HCT116 (cell line): ENCODE measurements at regions not wholly inside any gene's neighbourhood (a gene's known extent, or its start where the extent isn't known, plus 50 kb on each side); places are given as distances from the start of the nearest gene placed in this dataset.

ENCODE experiments used
- ATAC-seq: fragments of 200-7000 bp; cut with Tn5 transposase; 2 replicates; pipeline ENCODE4 v1.9.1; 2020; ENCODE audit warnings: mild to moderate bottlenecking, moderate library complexity
- BruUV-seq: library from RNA; stranded (reverse); fragments of 400-500 nt; replicated peaks from 2 replicates; lab custom pipeline; 2021; lab: Mats Ljungman, UMichigan
- CTCF ChIA-PET: fragments of 300-600 bp; sonication (Branson Sonifier 250); formaldehyde crosslinking; loops from one replicate; lab custom pipeline; 2021; ENCODE audit warnings: antibody characterized with exemption; lab: Charles Lee
- POLR2A ChIA-PET: fragments of 300-600, 350-600 bp; sonication (Branson Sonifier 250); formaldehyde crosslinking; loops from one replicate; lab custom pipeline; 2021; ENCODE audit warnings: antibody characterized with exemption; lab: Charles Lee
- RAD21 ChIA-PET, 2 experiments: fragments of 300-600 bp; sonication (Branson Sonifier 250); formaldehyde crosslinking; loops; one replicate each; lab custom pipeline; 2023; ENCODE audit warnings: low total read pairs in 2 of 2; ENCODE audit not compliant: uncharacterized antibody in 2 of 2, unreplicated experiment in 2 of 2, low non-redundant PET in 1 of 2; lab: Charles Lee
- DNase-seq: peaks from one replicate; pipeline ENCODE4 v3.0.0-alpha.2; 2010; ENCODE audit warnings: low read depth, low spot score
- H2AFZ ChIP-seq: fragments of 200-600 bp; shearing (Covaris generic), sonication (generic); 2 replicates; pipeline ENCODE4 v1.6.1; 2017; ENCODE audit warnings: low read depth, mixed run types, mixed read lengths, antibody characterized with exemption, low read length; ENCODE audit not compliant: poor library complexity, severe bottlenecking
- H3K27ac ChIP-seq: 2 replicates; pipeline ENCODE4 v1.5.1; 2012; ENCODE audit warnings: low read depth, low read length
- H3K27me3 ChIP-seq: fragments of 200-600 bp; sonication (generic); 2 replicates; pipeline ENCODE4 v1.6.1; 2016; ENCODE audit warnings: mixed run types, low read length, mixed read lengths; ENCODE audit not compliant: insufficient read depth
- H3K36me3 ChIP-seq, 2 experiments: fragments of 200-500 bp in 1 of 2; fragments of 200-600 bp in 1 of 2; sonication (Bioruptor generic) in 1 of 2; sonication (generic) in 1 of 2; 2 replicates each; pipeline versions ENCODE4 v1.5.1 to v1.6.1; 2014 to 2016; ENCODE audit warnings: low read length in 2 of 2, inconsistent platforms in 1 of 2, mixed read lengths in 1 of 2, mixed run types in 1 of 2; ENCODE audit not compliant: insufficient read depth in 2 of 2, control insufficient read depth in 1 of 2
- H3K4me1 ChIP-seq, 2 experiments: fragments of 200-600 bp in 1 of 2; sonication (generic) in 1 of 2; 2 replicates each; pipeline versions ENCODE4 v1.5.1 to v1.6.1; 2012 to 2017; ENCODE audit warnings: low read length in 2 of 2, inconsistent platforms in 1 of 2, mild to moderate bottlenecking in 1 of 2, mixed read lengths in 1 of 2, mixed run types in 1 of 2, moderate library complexity in 1 of 2; ENCODE audit not compliant: insufficient read depth in 2 of 2, control insufficient read depth in 1 of 2
- H3K4me2 ChIP-seq: fragments of 200-600 bp; sonication (generic); 2 replicates; pipeline ENCODE4 v1.6.1; 2017; ENCODE audit warnings: mixed run types, low read length, mixed read lengths
- H3K4me3 ChIP-seq, 2 experiments: fragments of 200-600 bp in 1 of 2; sonication (generic) in 1 of 2; replicated peaks in 1 of 2; 2 replicates each; pipeline ENCODE4 v1.5.1; 2011 to 2016; ENCODE audit warnings: low read length in 2 of 2, control low read depth in 1 of 2, low read depth in 1 of 2, mild to moderate bottlenecking in 1 of 2, mixed read lengths in 1 of 2, mixed run types in 1 of 2
- H3K79me2 ChIP-seq: fragments of 200-600 bp; sonication (generic); 2 replicates; pipeline ENCODE4 v1.6.1; 2017; ENCODE audit warnings: mild to moderate bottlenecking, mixed run types, low read length, moderate library complexity, mixed read lengths; ENCODE audit not compliant: insufficient read depth
- H3K9ac ChIP-seq: fragments of 200-600 bp; sonication (generic); 2 replicates; pipeline ENCODE4 v1.6.1; 2016; ENCODE audit warnings: low read length, mixed read lengths
- H3K9me2 ChIP-seq: fragments of 200-600 bp; sonication (generic), shearing (Covaris generic); 2 replicates; pipeline ENCODE4 v1.6.1; 2017; ENCODE audit warnings: mixed run types, mild to moderate bottlenecking, moderate library complexity; ENCODE audit not compliant: insufficient read depth
- H3K9me3 ChIP-seq, 2 experiments: fragments of 200-500 bp in 1 of 2; fragments of 200-600 bp in 1 of 2; sonication (Bioruptor generic) in 1 of 2; sonication (generic) in 1 of 2; 2 replicates each; pipeline ENCODE4 v1.6.1; 2014 to 2017; ENCODE audit warnings: low read length in 2 of 2, mixed read lengths in 2 of 2, inconsistent platforms in 1 of 2, low read depth in 1 of 2, mild to moderate bottlenecking in 1 of 2, mixed run types in 1 of 2, moderate library complexity in 1 of 2; ENCODE audit not compliant: control insufficient read depth in 1 of 2, insufficient read depth in 1 of 2
- H4K20me1 ChIP-seq: fragments of 200-600 bp; sonication (generic), shearing (Covaris generic); 2 replicates; pipeline ENCODE4 v1.6.1; 2017; ENCODE audit warnings: mixed run types, mild to moderate bottlenecking, moderate library complexity; ENCODE audit not compliant: insufficient read depth
- CBX3 ChIP-seq: IDR thresholded peaks from 2 replicates; pipeline ENCODE4 v1.6.1; 2012; ENCODE audit warnings: low read depth
- ELF1 ChIP-seq: IDR thresholded peaks from 2 replicates; pipeline ENCODE4 v1.6.1; 2012; ENCODE audit warnings: low read depth, borderline replicate concordance
- JUND ChIP-seq: IDR thresholded peaks from 2 replicates; pipeline ENCODE4 v1.6.1; 2012
- POLR2A ChIP-seq: IDR thresholded peaks from 2 replicates; pipeline ENCODE4 v1.7.0; 2011; ENCODE audit warnings: borderline replicate concordance; ENCODE audit not compliant: insufficient read depth, insufficient read length; ENCODE audit errors: extremely low read depth
- POLR2AphosphoS5 ChIP-seq: IDR thresholded peaks from 2 replicates; pipeline ENCODE4 v1.6.1; 2011; ENCODE audit warnings: mild to moderate bottlenecking, low read depth, low read length, moderate library complexity
- SP1 ChIP-seq: IDR thresholded peaks from 2 replicates; pipeline ENCODE4 v1.6.1; 2012; ENCODE audit warnings: low read depth
- SRF ChIP-seq: IDR thresholded peaks from 2 replicates; pipeline ENCODE4 v1.6.1; 2012; ENCODE audit warnings: low read depth
- TCF7L2 ChIP-seq: IDR thresholded peaks from 2 replicates; pipeline ENCODE4 v1.7.0; 2011; ENCODE audit warnings: borderline replicate concordance, inconsistent platforms; ENCODE audit not compliant: insufficient read depth, insufficient read length; ENCODE audit errors: extremely low read depth
- ZNF274 ChIP-seq: fragments of 200-500 bp; sonication (Bioruptor generic); IDR thresholded peaks from 2 replicates; pipeline ENCODE4 v1.6.1; 2014; ENCODE audit warnings: mild to moderate bottlenecking, low read depth, low read length, inconsistent platforms
- intact Hi-C: fragments of 100-400 bp; cut with micrococcal nuclease; formaldehyde crosslinking; loops from 2 replicates; pipeline ENCODE4 v1.10.0; 2022
- TF ChIP-seq, protein P1 (sequence below): IDR thresholded peaks from 2 replicates; pipeline ENCODE4 v1.6.1; 2012; ENCODE audit warnings: low read depth

- Histone ChIP-seq H2AFZ (no peak overlapping the region), H4K20me1 (no peaks in the 10 kb centered on the region), H3K4me1 (no peaks in the 10 kb centered on the region), H3K79me2 (no peaks in the 10 kb centered on the region), H3K27ac (no peak overlapping the region), H3K9me2 (no peaks in the 10 kb centered on the region), H3K27me3 (peaks cover 36% of the 10 kb centered on the region; the same call in 1 of the 2 replicates), H3K36me3 (no peaks in the 10 kb centered on the region), H3K4me2 (no peak overlapping the region), H3K9ac (no peak overlapping the region), H3K4me3 (no peak overlapping the region), H3K9me3 (no peaks in the 10 kb centered on the region)
- ChIA-PET CTCF (no interaction called here), RAD21 (no interaction called here), POLR2A (no interaction called here)
- no TSS peak for BruUV-seq
- no peak for DNase-seq
- intact Hi-C loops: no loop called here
- TF ChIP-seq POLR2AphosphoS5 (no peak), TCF7L2 (no peak), SRF (no peak), CBX3 (no peak), JUND (no peak), ZNF274 (no peak), POLR2A (no peak), ELF1 (no peak), SP1 (no peak)
- TF ChIP-seq, protein P1, sequence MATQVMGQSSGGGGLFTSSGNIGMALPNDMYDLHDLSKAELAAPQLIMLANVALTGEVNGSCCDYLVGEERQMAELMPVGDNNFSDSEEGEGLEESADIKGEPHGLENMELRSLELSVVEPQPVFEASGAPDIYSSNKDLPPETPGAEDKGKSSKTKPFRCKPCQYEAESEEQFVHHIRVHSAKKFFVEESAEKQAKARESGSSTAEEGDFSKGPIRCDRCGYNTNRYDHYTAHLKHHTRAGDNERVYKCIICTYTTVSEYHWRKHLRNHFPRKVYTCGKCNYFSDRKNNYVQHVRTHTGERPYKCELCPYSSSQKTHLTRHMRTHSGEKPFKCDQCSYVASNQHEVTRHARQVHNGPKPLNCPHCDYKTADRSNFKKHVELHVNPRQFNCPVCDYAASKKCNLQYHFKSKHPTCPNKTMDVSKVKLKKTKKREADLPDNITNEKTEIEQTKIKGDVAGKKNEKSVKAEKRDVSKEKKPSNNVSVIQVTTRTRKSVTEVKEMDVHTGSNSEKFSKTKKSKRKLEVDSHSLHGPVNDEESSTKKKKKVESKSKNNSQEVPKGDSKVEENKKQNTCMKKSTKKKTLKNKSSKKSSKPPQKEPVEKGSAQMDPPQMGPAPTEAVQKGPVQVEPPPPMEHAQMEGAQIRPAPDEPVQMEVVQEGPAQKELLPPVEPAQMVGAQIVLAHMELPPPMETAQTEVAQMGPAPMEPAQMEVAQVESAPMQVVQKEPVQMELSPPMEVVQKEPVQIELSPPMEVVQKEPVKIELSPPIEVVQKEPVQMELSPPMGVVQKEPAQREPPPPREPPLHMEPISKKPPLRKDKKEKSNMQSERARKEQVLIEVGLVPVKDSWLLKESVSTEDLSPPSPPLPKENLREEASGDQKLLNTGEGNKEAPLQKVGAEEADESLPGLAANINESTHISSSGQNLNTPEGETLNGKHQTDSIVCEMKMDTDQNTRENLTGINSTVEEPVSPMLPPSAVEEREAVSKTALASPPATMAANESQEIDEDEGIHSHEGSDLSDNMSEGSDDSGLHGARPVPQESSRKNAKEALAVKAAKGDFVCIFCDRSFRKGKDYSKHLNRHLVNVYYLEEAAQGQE: no peak
- no peak for ATAC-seq
Measured at GRCh38 chr3:59547874-59548273, 498.0 kb upstream of the CFAP20DC start.
